DND-41 (cell line): ENCODE measurements at regions not wholly inside any gene's neighbourhood (a gene's known extent, or its start where the extent isn't known, plus 50 kb on each side); places are given as distances from the start of the nearest gene placed in this dataset.

Source experiments
- ATAC-seq: fragments of 200-7000 bp; cut with Tn5 transposase; 3 replicates; pipeline ENCODE4 v1.9.1; 2021; ENCODE audit warnings: low read depth; ENCODE audit not compliant: insufficient read depth
- DNase-seq: peaks from one replicate; pipeline ENCODE4 v3.0.0-alpha.2; 2020
- H2AFZ ChIP-seq: 2 replicates; pipeline ENCODE4 v1.6.0; 2012; ENCODE audit warnings: low read depth, low read length
- H3K27ac ChIP-seq: 2 replicates; pipeline ENCODE4 v1.5.1; 2012; ENCODE audit warnings: low read length, inconsistent platforms
- H3K27me3 ChIP-seq: fragments of 200-600 bp; sonication (generic); 2 replicates; pipeline ENCODE4 v1.6.0; 2012; ENCODE audit warnings: low read length, mild to moderate bottlenecking, inconsistent platforms; ENCODE audit not compliant: insufficient read depth, poor library complexity
- H3K36me3 ChIP-seq: 2 replicates; pipeline ENCODE4 v1.5.1; 2012; ENCODE audit warnings: low read length, inconsistent platforms; ENCODE audit not compliant: insufficient read depth
- H3K4me1 ChIP-seq: 2 replicates; pipeline ENCODE4 v1.5.1; 2012; ENCODE audit warnings: mild to moderate bottlenecking, low read length; ENCODE audit not compliant: insufficient read depth
- H3K4me2 ChIP-seq: 2 replicates; pipeline ENCODE4 v1.6.0; 2012; ENCODE audit warnings: mild to moderate bottlenecking, moderate library complexity, low read length, inconsistent platforms; ENCODE audit not compliant: insufficient read depth
- H3K4me3 ChIP-seq, 2 experiments: fragments of 200-600 bp in 1 of 2; shearing (Covaris generic) in 1 of 2; 2 replicates each; pipeline ENCODE4 v1.5.1; 2012 to 2016; ENCODE audit warnings: inconsistent platforms in 2 of 2, low read length in 2 of 2, mild to moderate bottlenecking in 2 of 2, low read depth in 1 of 2, moderate library complexity in 1 of 2
- H3K79me2 ChIP-seq: 2 replicates; pipeline ENCODE4 v1.6.0; 2012; ENCODE audit warnings: low read length, inconsistent platforms; ENCODE audit not compliant: insufficient read depth
- H3K9ac ChIP-seq: 2 replicates; pipeline ENCODE4 v1.6.0; 2012; ENCODE audit warnings: low read depth, mild to moderate bottlenecking, inconsistent platforms, low read length, moderate library complexity
- H3K9me3 ChIP-seq: 2 replicates; pipeline ENCODE4 v1.5.1; 2012; ENCODE audit warnings: low read length, moderate library complexity, mild to moderate bottlenecking, inconsistent platforms; ENCODE audit not compliant: insufficient read depth, severe bottlenecking
- H4K20me1 ChIP-seq: 2 replicates; pipeline ENCODE4 v1.6.0; 2012; ENCODE audit warnings: low read length; ENCODE audit not compliant: insufficient read depth
- EZH2 ChIP-seq: IDR thresholded peaks from 3 replicates; pipeline ENCODE4 v1.6.1; 2012; ENCODE audit warnings: borderline replicate concordance, low read depth, mild to moderate bottlenecking, moderate library complexity, low read length, inconsistent platforms; ENCODE audit not compliant: severe bottlenecking
- TF ChIP-seq, protein P1 (sequence below): IDR thresholded peaks from 2 replicates; pipeline ENCODE4 v1.5.1; 2012; ENCODE audit warnings: borderline replicate concordance, low read length, moderate library complexity, mild to moderate bottlenecking; ENCODE audit not compliant: poor library complexity, severe bottlenecking; ENCODE audit errors: extremely low read depth

DNA sequence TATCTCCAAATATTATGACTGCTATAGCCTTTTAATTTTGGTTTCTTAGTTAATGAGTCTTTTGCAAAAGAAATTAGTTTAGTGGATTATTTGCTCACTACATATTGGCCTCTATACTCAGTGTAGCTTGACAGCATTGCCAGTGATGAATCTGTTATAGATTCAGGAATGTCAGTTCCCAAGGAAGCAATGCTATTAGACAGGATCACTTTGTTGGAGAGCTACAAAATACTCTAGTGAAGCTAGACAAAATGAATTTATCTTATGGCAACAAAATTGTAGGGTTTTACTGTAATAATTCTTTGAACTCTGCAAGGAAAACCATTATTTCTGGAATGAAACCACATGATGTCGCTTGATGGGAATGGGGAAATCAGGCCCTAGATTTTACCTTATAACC, 543.3 kb downstream of the SQOR start:
- TF ChIP-seq, protein P1, sequence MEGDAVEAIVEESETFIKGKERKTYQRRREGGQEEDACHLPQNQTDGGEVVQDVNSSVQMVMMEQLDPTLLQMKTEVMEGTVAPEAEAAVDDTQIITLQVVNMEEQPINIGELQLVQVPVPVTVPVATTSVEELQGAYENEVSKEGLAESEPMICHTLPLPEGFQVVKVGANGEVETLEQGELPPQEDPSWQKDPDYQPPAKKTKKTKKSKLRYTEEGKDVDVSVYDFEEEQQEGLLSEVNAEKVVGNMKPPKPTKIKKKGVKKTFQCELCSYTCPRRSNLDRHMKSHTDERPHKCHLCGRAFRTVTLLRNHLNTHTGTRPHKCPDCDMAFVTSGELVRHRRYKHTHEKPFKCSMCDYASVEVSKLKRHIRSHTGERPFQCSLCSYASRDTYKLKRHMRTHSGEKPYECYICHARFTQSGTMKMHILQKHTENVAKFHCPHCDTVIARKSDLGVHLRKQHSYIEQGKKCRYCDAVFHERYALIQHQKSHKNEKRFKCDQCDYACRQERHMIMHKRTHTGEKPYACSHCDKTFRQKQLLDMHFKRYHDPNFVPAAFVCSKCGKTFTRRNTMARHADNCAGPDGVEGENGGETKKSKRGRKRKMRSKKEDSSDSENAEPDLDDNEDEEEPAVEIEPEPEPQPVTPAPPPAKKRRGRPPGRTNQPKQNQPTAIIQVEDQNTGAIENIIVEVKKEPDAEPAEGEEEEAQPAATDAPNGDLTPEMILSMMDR, result no peak
- no peak for TF ChIP-seq EZH2
- ATAC-seq, result no peak
- no peak overlapping the region for H2AFZ ChIP-seq
- H4K20me1 ChIP-seq, result no peaks in the 10 kb centered on the region
- H3K9ac ChIP-seq, result no peak overlapping the region
- no peaks in the 10 kb centered on the region for H3K9me3 ChIP-seq
- H3K4me1 ChIP-seq, result no peaks in the 10 kb centered on the region
- DNase-seq, result no peak
- no peaks in the 10 kb centered on the region for H3K36me3 ChIP-seq
- H3K27ac ChIP-seq, result no peak overlapping the region
- no peak overlapping the region for H3K4me2 ChIP-seq
- H3K27me3 ChIP-seq, result no peaks in the 10 kb centered on the region
- H3K4me3 ChIP-seq, result no peak overlapping the region
- H3K79me2 ChIP-seq, result no peaks in the 10 kb centered on the region

DNA sequence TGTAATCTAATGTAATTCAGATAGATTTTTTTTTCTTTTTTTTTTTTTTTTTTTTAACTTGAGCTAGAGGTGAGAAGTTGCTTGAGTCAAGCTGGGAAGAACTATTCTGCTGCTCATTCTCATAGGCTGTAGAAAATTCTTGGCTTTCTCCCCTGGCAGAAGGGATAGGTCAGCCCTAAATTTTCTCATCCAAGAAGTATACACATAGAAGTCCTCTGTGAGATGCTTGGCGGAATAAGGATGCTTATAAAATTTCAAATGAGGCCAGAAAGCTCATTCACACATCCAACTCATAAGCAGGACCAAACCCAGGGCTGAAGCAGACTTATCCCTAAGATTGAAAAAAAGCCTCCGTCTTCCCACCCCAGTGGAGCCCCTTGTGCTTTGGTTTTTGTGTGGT, 572.5 kb downstream of the SQOR start:
- no peak overlapping the region for H3K27ac ChIP-seq
- H3K9me3 ChIP-seq, result no peaks in the 10 kb centered on the region
- H3K4me2 ChIP-seq, result no peak overlapping the region
- no peaks in the 10 kb centered on the region for H4K20me1 ChIP-seq
- H3K9ac ChIP-seq, result no peak overlapping the region
- H3K36me3 ChIP-seq, result no peaks in the 10 kb centered on the region
- DNase-seq (no peak), ATAC-seq (no peak)
- H2AFZ ChIP-seq, result no peak overlapping the region
- no peaks in the 10 kb centered on the region for H3K4me1 ChIP-seq
- no peaks in the 10 kb centered on the region for H3K79me2 ChIP-seq
- no peak overlapping the region for H3K4me3 ChIP-seq
- TF ChIP-seq EZH2, result no peak
- TF ChIP-seq, protein P1, result no peak
- H3K27me3 ChIP-seq, result no peaks in the 10 kb centered on the region

DNA sequence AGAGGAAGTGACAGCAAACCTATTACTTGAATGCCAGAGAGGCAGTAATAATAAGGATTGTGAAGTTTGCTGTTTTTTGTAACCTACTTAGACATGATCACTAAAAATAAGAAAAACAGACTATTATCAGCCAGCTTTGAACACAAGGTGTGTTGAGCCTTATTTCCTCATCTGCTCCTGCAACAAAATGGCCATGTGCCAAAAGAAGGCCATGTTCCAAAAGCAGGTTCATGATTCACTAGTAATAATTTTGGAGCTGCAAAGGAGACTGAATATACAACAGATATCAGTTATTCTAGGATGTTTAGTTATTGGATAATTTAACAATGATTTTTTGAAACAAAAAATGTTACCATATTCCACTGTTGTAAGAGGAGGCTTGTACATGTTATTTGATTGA, 578.7 kb downstream of the SQOR start:
- ATAC-seq, result no peak

More for the DNA sequence above, 578.7 kb downstream of the SQOR start:
- Histone ChIP-seq H3K4me3 (no peak overlapping the region), H3K36me3 (no peaks in the 10 kb centered on the region), H3K9ac (no peak overlapping the region), H3K27ac (no peak overlapping the region), H4K20me1 (no peaks in the 10 kb centered on the region), H3K9me3 (no peaks in the 10 kb centered on the region), H3K4me1 (no peaks in the 10 kb centered on the region), H3K27me3 (no peaks in the 10 kb centered on the region), H3K79me2 (no peaks in the 10 kb centered on the region), H3K4me2 (no peak overlapping the region), H2AFZ (no peak overlapping the region)
- TF ChIP-seq, protein P1, result no peak
- no peak for TF ChIP-seq EZH2
- DNase-seq, result no peak
